Smooth muscle cell (in vitro differentiated cells): ENCODE measurements at regions not wholly inside any gene's neighbourhood (a gene's known extent, or its start where the extent isn't known, plus 50 kb on each side); places are given as distances from the start of the nearest gene placed in this dataset.

Experiments
- DNase-seq: peaks from one replicate; lab custom pipeline; 2025; ENCODE audit not compliant: unreplicated experiment; lab: John Stamatoyannopoulos, UW
- H2AFZ ChIP-seq: fragments of 200-600 bp; sonication (generic); 2 replicates; pipeline ENCODE4 v1.6.0; 2016; ENCODE audit warnings: antibody characterized with exemption, low read depth, mild to moderate bottlenecking
- H3F3A ChIP-seq: fragments of 200-600 bp; sonication (generic); 2 replicates; pipeline ENCODE4 v1.6.0; 2017; ENCODE audit warnings: antibody characterized with exemption, low read depth
- H3K27ac ChIP-seq: fragments of 200-600 bp; sonication (generic); 2 replicates; pipeline ENCODE4 v1.5.1; 2016; ENCODE audit warnings: low read depth, mild to moderate bottlenecking
- H3K27me3 ChIP-seq: fragments of 200-600 bp; sonication (generic); 2 replicates; pipeline ENCODE4 v1.6.1; 2016; ENCODE audit warnings: low read depth, mild to moderate bottlenecking
- H3K36me3 ChIP-seq: fragments of 200-600 bp; sonication (generic); 2 replicates; pipeline ENCODE4 v1.5.1; 2016; ENCODE audit warnings: low read depth
- H3K4me1 ChIP-seq: fragments of 200-600 bp; sonication (generic); 2 replicates; pipeline ENCODE4 v1.5.1; 2016; ENCODE audit warnings: low read depth
- H3K4me2 ChIP-seq: fragments of 200-600 bp; sonication (generic); 2 replicates; pipeline ENCODE4 v1.6.0; 2016; ENCODE audit warnings: mild to moderate bottlenecking
- H3K4me3 ChIP-seq: fragments of 200-600 bp; sonication (generic); 2 replicates; pipeline ENCODE4 v1.5.1; 2016; ENCODE audit warnings: mild to moderate bottlenecking
- H3K79me2 ChIP-seq: fragments of 200-600 bp; sonication (generic); 2 replicates; pipeline ENCODE4 v1.6.0; 2016; ENCODE audit warnings: low read depth, mild to moderate bottlenecking
- H3K9ac ChIP-seq: fragments of 200-600 bp; sonication (generic); 2 replicates; pipeline ENCODE4 v1.6.0; 2016; ENCODE audit warnings: low read depth
- H3K9me3 ChIP-seq: fragments of 200-600 bp; sonication (generic); replicated peaks from 2 replicates; pipeline ENCODE4 v1.5.1; 2016; ENCODE audit warnings: low read depth
- H4K20me1 ChIP-seq: fragments of 200-600 bp; sonication (generic); 2 replicates; pipeline ENCODE4 v1.6.0; 2016; ENCODE audit warnings: low read depth
- CTCF ChIP-seq: fragments of 200-600 bp; sonication (generic); IDR thresholded peaks from 2 replicates; pipeline ENCODE4 v1.5.1; 2017; ENCODE audit warnings: borderline replicate concordance, mild to moderate bottlenecking, antibody characterized with exemption; ENCODE audit not compliant: insufficient read depth, poor library complexity, severe bottlenecking
- WGBS: methylation state at CpG from one replicate; pipeline ENCODE4 v1.1.7; 2016; ENCODE audit warnings: low lambda C conversion rate; 5-methylcytosine and 5-hydroxymethylcytosine counted together

- Histone ChIP-seq H3K27me3 (no peaks in the 10 kb centered on the region), H3K36me3 (no peaks in the 10 kb centered on the region), H3F3A (no peaks in the 10 kb centered on the region), H3K9me3 (no peaks in the 10 kb centered on the region), H3K4me1 (no peaks in the 10 kb centered on the region), H3K4me2 (no peak overlapping the region), H3K27ac (no peak overlapping the region), H3K4me3 (no peak overlapping the region), H4K20me1 (no peaks in the 10 kb centered on the region), H2AFZ (no peak overlapping the region), H3K9ac (no peak overlapping the region), H3K79me2 (no peaks in the 10 kb centered on the region)
- DNase-seq: no peak
- TF ChIP-seq CTCF: no peak
These were observed 538.9 kb upstream of the REG3G start for GRCh38 chr2:78486565-78486964.

- WGBS: 97% methylated on average over 8 of the region's 8 CpGs
These were observed 527.4 kb upstream of the REG3G start for GRCh38 chr2:78498125-78498524.

GRCh38 chr2:78506301-78506700 lies 519.2 kb upstream of the REG3G start:
- Histone ChIP-seq H3K27me3 (no peaks in the 10 kb centered on the region), H3K9ac (no peak overlapping the region), H3K9me3 (no peaks in the 10 kb centered on the region), H3K27ac (no peak overlapping the region), H2AFZ (no peak overlapping the region), H3K4me3 (no peak overlapping the region), H3K36me3 (no peaks in the 10 kb centered on the region), H3K79me2 (no peaks in the 10 kb centered on the region), H3K4me1 (no peaks in the 10 kb centered on the region), H3K4me2 (no peak overlapping the region), H4K20me1 (no peaks in the 10 kb centered on the region), H3F3A (no peaks in the 10 kb centered on the region)
- TF ChIP-seq CTCF: no peak
- DNase-seq: no peak
- WGBS: 89% methylated on average over 1 of the region's 1 CpG

More at GRCh38 chr2:78498125-78498524, 527.4 kb upstream of the REG3G start:
- no peak for TF ChIP-seq CTCF
- no peaks in the 10 kb centered on the region for H3K27me3 ChIP-seq
- no peaks in the 10 kb centered on the region for H3F3A ChIP-seq
- no peaks in the 10 kb centered on the region for H3K4me1 ChIP-seq
- H3K4me2 ChIP-seq: no peak overlapping the region
- no peaks in the 10 kb centered on the region for H4K20me1 ChIP-seq
- H3K9me3 ChIP-seq: no peaks in the 10 kb centered on the region
- no peaks in the 10 kb centered on the region for H3K79me2 ChIP-seq
- H3K4me3 ChIP-seq: no peak overlapping the region
- no peak for DNase-seq
- H2AFZ ChIP-seq: no peak overlapping the region
- H3K27ac ChIP-seq: no peak overlapping the region
- H3K9ac ChIP-seq: no peak overlapping the region
- no peaks in the 10 kb centered on the region for H3K36me3 ChIP-seq

- WGBS: 42% methylated on average over 3 of the region's 3 CpGs
- Histone ChIP-seq H3K4me3 (no peak overlapping the region), H3K4me2 (peak overlapping the region; percentile 40), H3K9me3 (no peaks in the 10 kb centered on the region), H3K27me3 (no peaks in the 10 kb centered on the region), H3K4me1 (no peaks in the 10 kb centered on the region), H3K9ac (no peak overlapping the region), H3K27ac (peak overlapping the region; percentile 29), H2AFZ (no peak overlapping the region), H4K20me1 (no peaks in the 10 kb centered on the region), H3K36me3 (no peaks in the 10 kb centered on the region), H3K79me2 (no peaks in the 10 kb centered on the region), H3F3A (peaks cover 2% of the 10 kb centered on the region)
- no peak for DNase-seq
- TF ChIP-seq CTCF: no peak
These were observed 503.6 kb upstream of the REG3G start for GRCh38 chr2:78521938-78522337.
